PC-9 (cell line): ENCODE measurements at regions not wholly inside any gene's neighbourhood (a gene's known extent, or its start where the extent isn't known, plus 50 kb on each side); places are given as distances from the start of the nearest gene placed in this dataset.

Experiments
- EZH2 ChIP-seq: fragments of 200-600 bp; sonication (generic); IDR thresholded peaks from 2 replicates; pipeline ENCODE4 v1.8.0; 2017; ENCODE audit warnings: antibody characterized with exemption, low read depth
- TF ChIP-seq, protein P1 (sequence below): fragments of 200-600 bp; sonication (generic); conservative IDR thresholded peaks from 2 replicates; pipeline ENCODE4 v1.6.1; 2017; ENCODE audit warnings: mixed run types, antibody characterized with exemption, mild to moderate bottlenecking, moderate library complexity

DNA sequence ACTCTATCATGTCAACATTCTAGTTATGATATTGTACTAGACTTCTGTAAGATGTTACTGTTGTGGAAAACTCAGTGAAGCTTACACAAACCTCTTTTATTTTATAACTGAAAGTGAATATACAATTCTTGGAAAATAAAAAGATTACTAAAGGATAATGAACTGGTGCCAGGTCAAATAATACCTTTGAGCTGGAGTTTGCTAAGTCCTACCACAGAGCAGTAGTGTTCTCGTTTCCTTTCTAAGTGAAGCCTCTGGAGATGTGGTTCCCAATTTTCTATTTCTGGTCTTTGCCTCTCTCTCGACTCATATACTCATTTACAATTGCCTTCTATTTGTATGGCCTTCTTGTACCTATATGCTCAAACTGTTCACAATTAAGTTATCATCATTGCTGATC is 942.9 kb downstream of the SQOR start:
- TF ChIP-seq, protein P1, sequence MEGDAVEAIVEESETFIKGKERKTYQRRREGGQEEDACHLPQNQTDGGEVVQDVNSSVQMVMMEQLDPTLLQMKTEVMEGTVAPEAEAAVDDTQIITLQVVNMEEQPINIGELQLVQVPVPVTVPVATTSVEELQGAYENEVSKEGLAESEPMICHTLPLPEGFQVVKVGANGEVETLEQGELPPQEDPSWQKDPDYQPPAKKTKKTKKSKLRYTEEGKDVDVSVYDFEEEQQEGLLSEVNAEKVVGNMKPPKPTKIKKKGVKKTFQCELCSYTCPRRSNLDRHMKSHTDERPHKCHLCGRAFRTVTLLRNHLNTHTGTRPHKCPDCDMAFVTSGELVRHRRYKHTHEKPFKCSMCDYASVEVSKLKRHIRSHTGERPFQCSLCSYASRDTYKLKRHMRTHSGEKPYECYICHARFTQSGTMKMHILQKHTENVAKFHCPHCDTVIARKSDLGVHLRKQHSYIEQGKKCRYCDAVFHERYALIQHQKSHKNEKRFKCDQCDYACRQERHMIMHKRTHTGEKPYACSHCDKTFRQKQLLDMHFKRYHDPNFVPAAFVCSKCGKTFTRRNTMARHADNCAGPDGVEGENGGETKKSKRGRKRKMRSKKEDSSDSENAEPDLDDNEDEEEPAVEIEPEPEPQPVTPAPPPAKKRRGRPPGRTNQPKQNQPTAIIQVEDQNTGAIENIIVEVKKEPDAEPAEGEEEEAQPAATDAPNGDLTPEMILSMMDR, result no peak
- TF ChIP-seq EZH2, result no peak
